Body of pancreas (tissue), 4 donors: ENCODE measurements at regions not wholly inside any gene's neighbourhood (a gene's known extent, or its start where the extent isn't known, plus 50 kb on each side); places are given as distances from the start of the nearest gene placed in this dataset.

Source experiments
- CTCF ChIP-seq, 7 experiments: fragments of 450-650 bp in 4 of 7; fragments of 200-600 bp in 3 of 7; sonication (generic) in 3 of 7; IDR thresholded peaks; one replicate each; pipeline ENCODE4 v1.5.1; 2016 to 2019; ENCODE audit warnings: antibody characterized with exemption in 7 of 7
- POLR2A ChIP-seq, 3 donors: fragments of 450-650 bp; IDR thresholded peaks; one replicate each; pipeline ENCODE4 v1.6.1; 2016; ENCODE audit warnings: antibody characterized with exemption in 3 of 3, mild to moderate bottlenecking in 2 of 3

- TF ChIP-seq POLR2A (IDR thresholded peaks at IDR 0.05) (no peak), CTCF (IDR thresholded peaks at IDR 0.05) (no peak)
Measured at GRCh38 chr9:102631559-102631958, 363.6 kb upstream of the CYLC2 start.
